ENCODE measurements at regions not wholly inside any gene's neighbourhood (a gene's known extent, or its start where the extent isn't known, plus 50 kb on each side); places are given as distances from the start of the nearest gene placed in this dataset.

GRCh38 chr6:132977413-132977812 lies 163.0 kb downstream of the RPS12 start:
- no peak overlapping the region for H3K27ac Mint-ChIP-seq
- no peak for TF ChIP-seq CTCF (IDR thresholded peaks at IDR 0.05; ENCODE audit: unreplicated experiment)
- no peak overlapping the region for H3K4me3 Mint-ChIP-seq (ENCODE audit: low read depth)
- H3K9me3 Mint-ChIP-seq (ENCODE audit: low read depth): peaks cover 3% of the 10 kb centered on the region
- no peak for DNase-seq (ENCODE audit: low spot score, unreplicated experiment)
- H3K27me3 Mint-ChIP-seq: peaks cover 21% of the 10 kb centered on the region
- H3K4me1 Mint-ChIP-seq (ENCODE audit: low read depth): peaks cover 3% of the 10 kb centered on the region
- H3K36me3 Mint-ChIP-seq (ENCODE audit: insufficient read depth): no peaks in the 10 kb centered on the region

GRCh38 chr6:132978685-132979084 lies 164.3 kb downstream of the RPS12 start:
- TF ChIP-seq CTCF (IDR thresholded peaks at IDR 0.05; ENCODE audit: unreplicated experiment): no peak
- H3K4me3 Mint-ChIP-seq (ENCODE audit: low read depth): no peak overlapping the region
- H3K27ac Mint-ChIP-seq: no peak overlapping the region
- H3K4me1 Mint-ChIP-seq (ENCODE audit: low read depth): no peaks in the 10 kb centered on the region
- DNase-seq (ENCODE audit: low spot score, unreplicated experiment): no peak
- H3K9me3 Mint-ChIP-seq (ENCODE audit: low read depth): peaks cover 12% of the 10 kb centered on the region
- H3K27me3 Mint-ChIP-seq: peaks cover 24% of the 10 kb centered on the region
- H3K36me3 Mint-ChIP-seq (ENCODE audit: insufficient read depth): no peaks in the 10 kb centered on the region

DNA sequence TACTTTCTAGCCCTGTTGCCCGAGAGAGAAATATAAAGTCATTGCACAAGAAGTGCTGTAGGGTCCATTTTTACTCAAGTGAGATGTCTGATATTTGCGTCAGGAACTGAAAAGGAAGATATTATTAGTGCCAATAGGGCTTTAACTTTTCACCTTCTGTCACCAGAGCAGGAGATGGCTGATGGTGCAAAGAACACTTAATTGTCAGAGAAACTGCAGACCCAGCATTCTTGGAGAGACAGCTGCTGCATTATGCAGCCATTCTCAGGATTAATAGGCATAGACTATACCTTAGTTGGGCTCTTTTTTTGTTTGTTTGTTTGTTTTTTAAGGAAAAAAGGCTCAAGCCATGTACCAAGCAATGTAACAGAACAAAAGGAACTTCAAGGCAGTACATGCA lies 179.4 kb downstream of the RPS12 start:
- H3K27ac Mint-ChIP-seq: no peak overlapping the region
- no peaks in the 10 kb centered on the region for H3K4me1 Mint-ChIP-seq (ENCODE audit: low read depth)
- no peaks in the 10 kb centered on the region for H3K27me3 Mint-ChIP-seq
- H3K4me3 Mint-ChIP-seq (ENCODE audit: low read depth): no peak overlapping the region
- TF ChIP-seq CTCF (IDR thresholded peaks at IDR 0.05; ENCODE audit: unreplicated experiment): no peak
- DNase-seq (ENCODE audit: low spot score, unreplicated experiment): no peak
- peaks cover 9% of the 10 kb centered on the region for H3K9me3 Mint-ChIP-seq (ENCODE audit: low read depth)
- H3K36me3 Mint-ChIP-seq (ENCODE audit: insufficient read depth): no peaks in the 10 kb centered on the region

GRCh38 chr6:132995009-132995408 lies 180.6 kb downstream of the RPS12 start:
- Mint-ChIP-seq H3K9me3 (ENCODE audit: low read depth) (peaks cover 6% of the 10 kb centered on the region), H3K27ac (no peak overlapping the region), H3K4me3 (ENCODE audit: low read depth) (no peak overlapping the region), H3K36me3 (ENCODE audit: insufficient read depth) (no peaks in the 10 kb centered on the region), H3K27me3 (no peaks in the 10 kb centered on the region), H3K4me1 (ENCODE audit: low read depth) (peaks cover 6% of the 10 kb centered on the region)
- no peak for TF ChIP-seq CTCF (IDR thresholded peaks at IDR 0.05; ENCODE audit: unreplicated experiment)
- DNase-seq (ENCODE audit: low spot score, unreplicated experiment): no peak

DNA sequence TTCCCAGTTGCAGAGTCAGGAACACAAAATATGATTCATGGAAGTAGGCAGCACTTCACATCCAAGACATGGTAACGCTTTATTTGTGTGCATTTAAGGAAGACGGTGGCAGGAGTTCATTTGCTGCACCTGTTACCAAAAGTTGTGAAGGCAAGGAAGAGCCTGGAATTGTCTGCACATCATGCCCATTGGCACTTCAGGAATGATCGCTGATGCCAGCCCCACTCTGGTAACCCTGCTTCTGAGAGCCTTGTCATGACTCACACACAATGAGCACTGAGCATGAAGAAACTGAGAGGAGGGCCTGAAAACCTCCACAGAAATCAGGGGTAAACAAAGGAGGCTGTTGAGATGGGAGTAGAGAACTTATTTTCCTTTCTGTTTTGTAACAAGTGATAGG lies 181.1 kb downstream of the RPS12 start:
- no peak for TF ChIP-seq CTCF (IDR thresholded peaks at IDR 0.05; ENCODE audit: unreplicated experiment)
- Mint-ChIP-seq H3K9me3 (ENCODE audit: low read depth) (peaks cover 6% of the 10 kb centered on the region), H3K4me1 (ENCODE audit: low read depth) (peaks cover 7% of the 10 kb centered on the region), H3K27me3 (no peaks in the 10 kb centered on the region), H3K4me3 (ENCODE audit: low read depth) (no peak overlapping the region), H3K36me3 (ENCODE audit: insufficient read depth) (no peaks in the 10 kb centered on the region), H3K27ac (no peak overlapping the region)
- DNase-seq (ENCODE audit: low spot score, unreplicated experiment): no peak
